Spleen (tissue), 7 donors: ENCODE measurements at regions not wholly inside any gene's neighbourhood (a gene's known extent, or its start where the extent isn't known, plus 50 kb on each side); places are given as distances from the start of the nearest gene placed in this dataset.

Source experiments
- POLR2A ChIP-seq, 3 donors: fragments of 450-650 bp; IDR thresholded peaks; one replicate each; pipeline ENCODE4 v1.5.1; 2017; ENCODE audit warnings: antibody characterized with exemption in 3 of 3, mild to moderate bottlenecking in 1 of 3
- POLR2AphosphoS5 ChIP-seq, 3 donors: sonication (generic); formaldehyde crosslinking; IDR thresholded peaks; one replicate each; pipeline ENCODE4 v1.5.1; 2017; ENCODE audit warnings: antibody characterized with exemption in 3 of 3
- TF ChIP-seq, protein P1 (sequence below), 11 experiments: fragments of 200-600 bp in 7 of 11; fragments of 450-650 bp in 4 of 11; sonication (generic) in 4 of 11; IDR thresholded peaks in 8 of 11; conservative IDR thresholded peaks in 3 of 11; 1 replicate in 7 of 11; 2 replicates in 4 of 11; pipeline versions ENCODE4 v1.4.0 to v1.8.0; 2016 to 2021; ENCODE audit warnings: antibody characterized with exemption in 11 of 11, inconsistent platforms in 4 of 11, mild to moderate bottlenecking in 1 of 11
- donor health status: DM: no; HTN: no; CAD: no; lungs with moderate emphysema.
- donor health status: DM: no; HTN: no; CAD: no.
- donor health status: DM: no; HTN: no; CAD: no.

DNA sequence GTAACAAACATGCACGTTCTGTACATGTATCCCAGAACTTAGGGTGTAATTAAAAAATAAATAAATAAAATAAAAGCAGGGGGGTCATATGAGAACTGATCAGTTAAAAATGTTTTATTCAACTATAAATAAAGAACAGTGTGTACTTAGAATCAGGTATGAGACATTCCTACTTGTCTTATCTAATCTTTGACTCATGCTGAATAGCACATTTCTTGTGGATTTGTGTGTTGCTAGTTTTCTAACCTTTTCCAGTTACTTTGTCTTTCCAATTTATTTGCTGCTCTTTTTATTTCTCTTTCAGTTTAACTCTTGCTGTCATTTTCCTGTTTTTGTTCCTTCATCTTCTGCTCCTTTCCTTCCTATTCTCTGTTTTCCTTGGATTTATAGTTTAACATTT lies 1917.1 kb upstream of the CDH6 start:
- TF ChIP-seq, protein P1, sequence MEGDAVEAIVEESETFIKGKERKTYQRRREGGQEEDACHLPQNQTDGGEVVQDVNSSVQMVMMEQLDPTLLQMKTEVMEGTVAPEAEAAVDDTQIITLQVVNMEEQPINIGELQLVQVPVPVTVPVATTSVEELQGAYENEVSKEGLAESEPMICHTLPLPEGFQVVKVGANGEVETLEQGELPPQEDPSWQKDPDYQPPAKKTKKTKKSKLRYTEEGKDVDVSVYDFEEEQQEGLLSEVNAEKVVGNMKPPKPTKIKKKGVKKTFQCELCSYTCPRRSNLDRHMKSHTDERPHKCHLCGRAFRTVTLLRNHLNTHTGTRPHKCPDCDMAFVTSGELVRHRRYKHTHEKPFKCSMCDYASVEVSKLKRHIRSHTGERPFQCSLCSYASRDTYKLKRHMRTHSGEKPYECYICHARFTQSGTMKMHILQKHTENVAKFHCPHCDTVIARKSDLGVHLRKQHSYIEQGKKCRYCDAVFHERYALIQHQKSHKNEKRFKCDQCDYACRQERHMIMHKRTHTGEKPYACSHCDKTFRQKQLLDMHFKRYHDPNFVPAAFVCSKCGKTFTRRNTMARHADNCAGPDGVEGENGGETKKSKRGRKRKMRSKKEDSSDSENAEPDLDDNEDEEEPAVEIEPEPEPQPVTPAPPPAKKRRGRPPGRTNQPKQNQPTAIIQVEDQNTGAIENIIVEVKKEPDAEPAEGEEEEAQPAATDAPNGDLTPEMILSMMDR (IDR thresholded peaks at IDR 0.05 in 8 of 11, conservative IDR thresholded peaks at IDR 0.05 in 3 of 11), result no peak
- TF ChIP-seq POLR2AphosphoS5 (IDR thresholded peaks at IDR 0.05) (no peak), POLR2A (IDR thresholded peaks at IDR 0.05) (no peak)
